ENCODE measurements at regions not wholly inside any gene's neighbourhood (a gene's known extent, or its start where the extent isn't known, plus 50 kb on each side); places are given as distances from the start of the nearest gene placed in this dataset.

DNA sequence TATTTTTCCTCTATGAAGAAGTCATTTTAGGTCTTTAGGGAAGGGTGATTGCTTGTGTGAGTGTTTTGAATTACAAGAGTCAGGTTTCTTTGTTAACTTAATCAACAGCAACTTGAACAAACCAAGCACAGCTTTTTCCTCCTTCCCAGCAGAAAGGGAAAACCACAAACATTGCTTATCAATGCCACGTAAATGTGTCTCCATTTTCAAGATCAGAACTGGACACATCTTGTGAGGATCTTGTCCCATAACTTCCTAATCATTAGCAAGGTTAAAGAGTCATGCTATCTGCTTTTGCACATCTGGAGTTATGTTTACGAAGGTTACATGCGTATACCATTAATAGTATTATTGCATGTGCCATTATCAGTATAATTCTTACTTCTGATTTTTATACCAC, 248.0 kb upstream of the FLRT2 start:
- DNase-seq = no peak

- DNase-seq = no peak
Measured at GRCh38 chr14:85288041-85288440, 241.9 kb upstream of the FLRT2 start.

- DNase-seq = no peak
Measured at GRCh38 chr14:85291731-85292130, 238.2 kb upstream of the FLRT2 start.

DNA sequence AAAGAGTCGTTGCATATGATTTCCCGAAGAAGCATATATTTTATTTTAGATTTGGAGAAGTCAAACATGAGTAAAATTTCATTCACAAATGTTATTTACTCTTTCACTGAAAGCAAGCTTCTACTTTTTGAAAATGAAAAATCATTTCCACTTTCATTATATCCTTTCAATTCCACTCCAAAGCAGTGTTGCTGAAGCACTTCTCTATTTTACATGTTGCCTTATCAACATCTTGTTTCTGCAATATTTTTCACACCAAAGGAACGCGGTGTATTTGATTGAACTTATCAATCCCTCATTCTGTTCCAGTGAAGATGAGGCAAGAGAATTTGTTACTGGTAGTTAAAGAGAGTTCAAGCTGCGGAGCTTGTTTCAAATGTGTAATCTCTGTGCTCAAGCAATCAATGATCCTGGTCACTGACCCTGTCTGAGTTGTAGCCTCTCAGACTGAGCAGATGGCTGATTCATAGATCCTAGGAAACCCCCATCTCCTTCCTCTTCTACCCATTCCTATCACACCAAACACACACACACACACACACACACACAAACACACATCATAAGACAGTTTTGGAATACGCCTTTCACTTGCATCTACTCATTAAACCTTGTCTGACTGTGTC, 236.2 kb upstream of the FLRT2 start:
- DNase-seq = no peak

DNA sequence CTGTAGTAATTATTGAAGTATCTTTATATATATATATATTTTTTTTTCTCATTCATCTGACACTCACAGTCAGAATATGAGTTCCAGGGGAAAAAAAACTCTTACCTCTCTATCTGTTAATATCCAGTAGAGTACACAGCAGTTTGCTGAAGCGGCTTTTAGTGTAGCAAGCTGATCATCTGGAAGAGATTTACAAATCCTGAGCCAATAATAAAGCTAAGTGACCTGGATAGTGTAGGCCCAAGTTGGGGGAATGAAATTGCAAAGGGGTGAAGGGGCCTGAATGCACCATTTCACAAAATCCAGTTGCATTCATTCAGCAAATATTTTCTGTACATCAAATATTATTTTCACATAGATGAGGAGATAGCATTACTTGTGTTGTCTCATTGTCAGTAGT, 234.6 kb upstream of the FLRT2 start:
- DNase-seq = no peak

GRCh38 chr14:85296456-85297210, 233.3 kb upstream of the FLRT2 start:
- no peak for DNase-seq

- no peak for DNase-seq
Measured at GRCh38 chr14:85300107-85300506, 229.8 kb upstream of the FLRT2 start.

DNA sequence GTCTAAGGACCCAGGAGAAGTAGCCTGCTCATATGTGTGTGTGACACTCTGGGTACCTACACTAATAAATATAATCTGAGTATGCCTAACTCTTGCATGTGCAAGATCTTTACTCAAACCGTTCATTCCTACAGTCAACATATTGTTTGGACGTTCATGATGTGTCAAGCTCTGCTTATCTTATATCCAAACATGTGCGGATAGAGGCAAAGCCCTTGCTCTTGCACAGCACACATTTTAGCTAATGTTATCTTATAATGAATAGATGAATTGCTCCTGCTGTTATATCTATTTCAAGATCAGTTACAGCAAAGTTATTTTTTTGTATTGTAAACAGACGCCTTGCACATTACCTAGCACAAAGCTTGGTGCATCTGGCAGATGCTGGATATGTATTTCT, 228.4 kb upstream of the FLRT2 start:
- DNase-seq = no peak

GRCh38 chr14:85306024-85306423, 223.9 kb upstream of the FLRT2 start:
- DNase-seq = no peak

GRCh38 chr14:85308531-85309300, 221.2 kb upstream of the FLRT2 start:
- no peak for DNase-seq

GRCh38 chr14:85310491-85311272, 219.3 kb upstream of the FLRT2 start:
- DNase-seq = no peak

- no peak for DNase-seq
Measured at GRCh38 chr14:85313560-85314207, 216.3 kb upstream of the FLRT2 start.

DNA sequence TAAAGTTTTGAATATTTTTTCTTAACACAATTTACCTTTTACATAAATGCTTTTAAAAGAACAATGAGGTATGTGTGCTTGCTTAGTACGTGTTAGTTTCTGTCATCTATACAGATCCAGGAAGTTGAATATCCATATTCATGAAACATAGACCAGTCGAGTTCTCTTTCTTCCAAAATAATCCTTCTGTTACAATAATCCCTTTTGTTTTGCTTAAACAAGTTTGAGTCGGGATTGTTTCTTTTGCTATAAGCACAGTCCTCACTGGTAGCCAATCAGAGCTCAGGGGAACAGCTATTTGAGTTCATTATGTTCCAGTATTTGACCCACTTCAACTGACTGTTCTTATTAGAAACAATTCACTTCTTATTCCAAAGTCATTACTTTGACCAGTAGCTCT, 214.7 kb upstream of the FLRT2 start:
- no peak for DNase-seq

- no peak for DNase-seq
Measured at GRCh38 chr14:85315733-85316290, 214.1 kb upstream of the FLRT2 start.

DNA sequence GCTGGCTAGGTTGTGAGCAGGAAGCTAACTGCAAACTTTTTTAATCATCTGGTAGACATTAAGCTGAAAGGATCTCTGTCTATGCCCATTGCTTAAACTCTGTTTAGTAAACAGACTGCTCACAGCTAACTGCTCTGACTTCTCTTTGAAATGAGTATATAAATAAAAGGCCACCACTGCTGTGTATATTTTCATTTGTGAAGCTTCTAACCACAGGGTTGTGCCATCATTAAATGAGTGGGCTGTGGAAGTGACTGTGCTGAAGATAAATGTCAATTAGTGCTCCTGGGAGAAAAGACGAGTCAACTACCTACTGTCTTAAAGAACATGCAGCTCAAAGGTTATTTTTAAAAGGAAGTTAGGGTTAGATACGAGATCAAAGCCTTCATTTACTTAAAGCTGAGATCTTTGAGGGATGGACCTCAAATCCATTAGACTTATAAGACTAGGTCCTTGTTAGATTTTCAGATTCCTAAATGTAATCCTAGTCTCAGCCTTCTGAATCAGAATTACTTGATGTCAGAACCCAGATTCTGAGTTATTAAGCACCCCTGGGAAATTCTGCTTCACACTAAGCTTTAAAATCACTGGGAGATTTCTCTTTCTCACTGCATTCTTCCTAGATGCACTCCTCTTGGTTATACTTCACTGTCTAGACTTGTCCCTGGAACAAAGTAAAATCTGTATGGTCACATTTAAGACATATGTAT, 213.1 kb upstream of the FLRT2 start:
- DNase-seq = no peak

DNA sequence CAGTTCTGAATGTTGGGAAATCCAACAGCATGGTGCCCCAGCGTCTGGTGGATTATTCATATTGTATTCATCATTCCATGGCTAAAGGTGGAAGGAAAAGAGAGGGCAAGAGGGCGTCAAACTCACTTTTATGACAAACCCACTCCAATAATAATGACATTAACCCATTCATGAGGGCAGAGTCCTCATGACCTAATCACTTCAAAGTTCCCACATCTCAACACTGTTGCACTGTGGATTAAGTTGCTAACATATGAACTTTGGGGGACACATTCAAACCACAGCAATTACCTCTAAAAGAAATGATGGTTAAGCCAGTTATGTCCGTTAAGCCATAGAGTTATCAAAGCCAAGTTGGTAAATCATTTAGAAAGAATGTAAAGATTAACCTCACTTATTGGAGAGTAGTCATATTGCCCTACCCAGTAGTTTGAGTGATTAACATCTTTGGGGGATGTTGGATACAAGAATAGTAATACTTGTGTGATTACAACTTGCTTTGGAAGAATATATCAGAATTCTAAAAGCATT, 212.4 kb upstream of the FLRT2 start:
- no peak for DNase-seq

DNA sequence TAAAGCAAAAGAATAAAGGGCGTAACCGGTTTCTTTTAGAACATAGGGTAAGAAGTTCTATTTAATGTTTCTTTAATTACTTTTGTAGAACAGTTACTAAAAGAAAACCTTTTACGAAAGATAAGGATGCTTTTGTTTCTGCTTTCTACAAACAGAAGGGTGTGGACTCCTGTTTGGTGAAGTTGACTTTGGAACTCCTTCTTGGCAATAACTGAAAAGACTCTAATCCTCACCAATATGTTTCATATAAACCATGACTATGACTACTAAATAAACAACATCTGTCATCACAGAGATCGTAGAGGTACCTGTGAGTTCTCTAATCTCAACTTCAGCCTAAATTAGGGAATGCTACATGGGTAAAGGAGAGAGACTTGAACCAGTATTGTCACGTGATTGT, 210.8 kb upstream of the FLRT2 start:
- no peak for DNase-seq

GRCh38 chr14:85319998-85320630, 209.8 kb upstream of the FLRT2 start:
- DNase-seq = no peak

- DNase-seq = no peak
Measured at GRCh38 chr14:85325134-85326017, 204.6 kb upstream of the FLRT2 start.

- no peak for DNase-seq
Measured at GRCh38 chr14:85332401-85332800, 197.5 kb upstream of the FLRT2 start.
